Lung (tissue), 11 donors: ENCODE measurements at regions not wholly inside any gene's neighbourhood (a gene's known extent, or its start where the extent isn't known, plus 50 kb on each side); places are given as distances from the start of the nearest gene placed in this dataset.

Experiments used
- ATAC-seq: fragments of 200-7000 bp; cut with Tn5 transposase; one replicate; pipeline ENCODE4 v1.9.1; 2020; ENCODE audit warnings: moderate number of reproducible peaks; ENCODE audit not compliant: insufficient read depth, low FRiP score
- DNase-seq, 3 donors: peaks; one replicate each; pipeline ENCODE4 v3.0.0-alpha.2; 2013 to 2017
- H3K27ac ChIP-seq, 2 donors: one replicate each; pipeline ENCODE4 v1.5.1; 2013; ENCODE audit warnings: mild to moderate bottlenecking in 2 of 2, moderate library complexity in 2 of 2, control low read depth in 1 of 2, inconsistent platforms in 1 of 2, low read depth in 1 of 2, low read length in 1 of 2
- H3K27me3 ChIP-seq, 3 donors: one replicate each; pipeline ENCODE4 v1.5.1; 2013; ENCODE audit warnings: low read length in 2 of 3; ENCODE audit not compliant: control insufficient read depth in 3 of 3, insufficient read depth in 3 of 3
- H3K36me3 ChIP-seq, 4 donors: one replicate each; pipeline ENCODE4 v1.5.1; 2013; ENCODE audit warnings: low read length in 4 of 4, mild to moderate bottlenecking in 1 of 4, moderate library complexity in 1 of 4; ENCODE audit not compliant: control insufficient read depth in 4 of 4, insufficient read depth in 4 of 4
- H3K4me1 ChIP-seq, 5 donors: one replicate each; pipeline ENCODE4 v1.5.1; 2013; ENCODE audit warnings: low read length in 5 of 5, mild to moderate bottlenecking in 2 of 5, moderate library complexity in 1 of 5; ENCODE audit not compliant: control insufficient read depth in 5 of 5, insufficient read depth in 5 of 5
- H3K4me3 ChIP-seq: one replicate; pipeline ENCODE4 v1.5.1; 2013; ENCODE audit warnings: mild to moderate bottlenecking, control low read depth, moderate library complexity
- H3K9ac ChIP-seq, 2 donors: one replicate each; pipeline ENCODE4 v1.5.1; 2013; ENCODE audit warnings: low read length in 2 of 2, control low read depth in 1 of 2; ENCODE audit not compliant: insufficient read depth in 1 of 2
- H3K9me3 ChIP-seq, 4 donors: one replicate each; pipeline ENCODE4 v1.5.1; 2013; ENCODE audit warnings: low read length in 3 of 4, mild to moderate bottlenecking in 1 of 4, moderate library complexity in 1 of 4; ENCODE audit not compliant: control insufficient read depth in 4 of 4, insufficient read depth in 3 of 4
- CTCF ChIP-seq: IDR thresholded peaks from 2 replicates; pipeline ENCODE4 v1.5.1; 2012; ENCODE audit warnings: mild to moderate bottlenecking; ENCODE audit errors: control extremely low read depth, extremely low read depth
- WGBS, 2 donors: extraction: QIAGEN DNeasy Blood & Tissue Kit; methylation state at CpG; one replicate each; pipeline ENCODE4 v1.1.7; 2013; 5-methylcytosine and 5-hydroxymethylcytosine counted together
- donor health status: control.
- donor health status: control.
- donor health status: Bipolar disorder and iron deficiency.
- donor health status: healthy.
- donor health status: DM: yes; HTN: yes; CAD: no.

- WGBS, 2 donors = 68 to 72% methylated on average over 4 of the region's 4 CpGs
- H3K36me3 ChIP-seq = no peaks in the 10 kb centered on the region
- DNase-seq = no peak
These were observed 63.2 kb upstream of the TIAM2 start for GRCh38 chr6:154931711-154932424.

GRCh38 chr6:154932515-154933027 lies 62.5 kb upstream of the TIAM2 start:
- no peak for TF ChIP-seq CTCF

More at GRCh38 chr6:154931711-154932424, 63.2 kb upstream of the TIAM2 start:
- no peaks in the 10 kb centered on the region for H3K27me3 ChIP-seq
- H3K27ac ChIP-seq = no peak overlapping the region
- H3K4me3 ChIP-seq = no peak overlapping the region
- H3K4me1 ChIP-seq = peaks cover 0 to 4% (median 0%) of the 10 kb centered on the region in 5 donors
- TF ChIP-seq CTCF = no peak
- no peak for ATAC-seq
- H3K9me3 ChIP-seq = no peaks in the 10 kb centered on the region
- H3K9ac ChIP-seq = no peak overlapping the region

GRCh38 chr6:154933181-154933827 lies 61.8 kb upstream of the TIAM2 start:
- Histone ChIP-seq H3K4me1 (peaks cover 0 to 4% (median 0%) of the 10 kb centered on the region in 5 donors), H3K9me3 (no peaks in the 10 kb centered on the region)

More at GRCh38 chr6:154932515-154933027, 62.5 kb upstream of the TIAM2 start:
- 62 to 70% methylated on average over 6 of the region's 6 CpGs for whole genome bisulfite sequencing, 2 donors
- no peaks in the 10 kb centered on the region for H3K9me3 ChIP-seq
- ATAC-seq = no peak
- peaks cover 0 to 4% (median 0%) of the 10 kb centered on the region in 5 donors for H3K4me1 ChIP-seq
- no peak overlapping the region for H3K4me3 ChIP-seq
- no peaks in the 10 kb centered on the region for H3K27me3 ChIP-seq
- no peak overlapping the region for H3K27ac ChIP-seq
- no peak overlapping the region for H3K9ac ChIP-seq
- no peak for DNase-seq
- no peaks in the 10 kb centered on the region for H3K36me3 ChIP-seq

More at GRCh38 chr6:154933181-154933827, 61.8 kb upstream of the TIAM2 start:
- ATAC-seq = no peak
- TF ChIP-seq CTCF = no peak
- Histone ChIP-seq H3K4me3 (no peak overlapping the region), H3K27ac (no peak overlapping the region), H3K27me3 (no peaks in the 10 kb centered on the region), H3K36me3 (no peaks in the 10 kb centered on the region), H3K9ac (no peak overlapping the region)
- DNase-seq = no peak
- WGBS, 2 donors = 86 to 91% methylated on average over 10 of the region's 10 CpGs
